ENCODE measurements at regions not wholly inside any gene's neighbourhood (a gene's known extent, or its start where the extent isn't known, plus 50 kb on each side); places are given as distances from the start of the nearest gene placed in this dataset.
A peak's percentile ranks its signal among the peaks of the same experiment; 100 is the strongest.

- TF ChIP-seq JUNB (IDR thresholded peaks at IDR 0.05; ENCODE audit: unreplicated experiment) (no peak), EZH2 (IDR thresholded peaks at IDR 0.05; ENCODE audit: low read depth, unreplicated experiment) (no peak), ZNF114 (CRISPR knock-in tag; IDR thresholded peaks at IDR 0.05) (no peak), CTCF (conservative IDR thresholded peaks at IDR 0.05; ENCODE audit: low read depth in 2 of 2) (0 out of 4 replicates have a peak, but pooled peaks of 1 of the 2 experiments have one; percentile 21), POLR2AphosphoS5 (IDR thresholded peaks at IDR 0.05; ENCODE audit: low read depth) (no peak), ZNF331 (CRISPR knock-in tag; IDR thresholded peaks at IDR 0.05; ENCODE audit: low read depth) (no peak)
These were observed 1241.4 kb upstream of the TMEM132C start for GRCh38 chr12:127025545-127025944.
